Fibroblast of pulmonary artery (primary cell): ENCODE measurements at regions not wholly inside any gene's neighbourhood (a gene's known extent, or its start where the extent isn't known, plus 50 kb on each side); places are given as distances from the start of the nearest gene placed in this dataset.

Source experiments
- DNase-seq: peaks from one replicate; pipeline ENCODE4 v3.0.0-alpha.2; 2010; ENCODE audit warnings: low read depth
- H3K4me3 ChIP-seq: replicated peaks from 2 replicates; pipeline ENCODE4 v1.5.1; 2011; ENCODE audit warnings: low read depth, mild to moderate bottlenecking, control low read depth, low read length, moderate library complexity
- CTCF ChIP-seq: IDR thresholded peaks from 2 replicates; pipeline ENCODE4 v1.5.1; 2011; ENCODE audit warnings: mild to moderate bottlenecking, control low read depth, low read length, inconsistent platforms; ENCODE audit errors: missing control alignments

- TF ChIP-seq CTCF: no peak
- no peak for DNase-seq
These were observed 1618.7 kb downstream of the OLFM4 start for GRCh38 chr13:54647275-54647674.

GRCh38 chr13:54657588-54657987, 1629.0 kb downstream of the OLFM4 start:
- no peak overlapping the region for H3K4me3 ChIP-seq
- no peak for DNase-seq
- TF ChIP-seq CTCF: no peak

More at GRCh38 chr13:54647275-54647674, 1618.7 kb downstream of the OLFM4 start:
- H3K4me3 ChIP-seq: no peak overlapping the region

- no peak for TF ChIP-seq CTCF
- no peak overlapping the region for H3K4me3 ChIP-seq
These were observed 1630.2 kb downstream of the OLFM4 start for GRCh38 chr13:54658771-54659170.

GRCh38 chr13:54660277-54660676, 1631.7 kb downstream of the OLFM4 start:
- no peak for TF ChIP-seq CTCF
- DNase-seq: no peak
- no peak overlapping the region for H3K4me3 ChIP-seq

More at GRCh38 chr13:54658771-54659170, 1630.2 kb downstream of the OLFM4 start:
- no peak for DNase-seq

- TF ChIP-seq CTCF: no peak
- no peak overlapping the region for H3K4me3 ChIP-seq
- no peak for DNase-seq
These were observed 1648.0 kb downstream of the OLFM4 start for GRCh38 chr13:54676526-54677113.

GRCh38 chr13:54682184-54682583, 1653.6 kb downstream of the OLFM4 start:
- no peak overlapping the region for H3K4me3 ChIP-seq
- no peak for DNase-seq
- no peak for TF ChIP-seq CTCF

GRCh38 chr13:54687173-54687572, 1658.6 kb downstream of the OLFM4 start:
- no peak for DNase-seq
- no peak overlapping the region for H3K4me3 ChIP-seq
- TF ChIP-seq CTCF: no peak
